Thoracic aorta (tissue), 2 donors: ENCODE measurements at regions not wholly inside any gene's neighbourhood (a gene's known extent, or its start where the extent isn't known, plus 50 kb on each side); places are given as distances from the start of the nearest gene placed in this dataset.

Experiments used
- ATAC-seq: fragments of 150-250 bp; one replicate; pipeline ENCODE4 v1.8.0; 2017; ENCODE audit warnings: low read depth; ENCODE audit not compliant: insufficient number of reproducible peaks, low FRiP score
- DNase-seq: peaks from one replicate; pipeline ENCODE4 v3.0.0-alpha.2; 2020; ENCODE audit warnings: low spot score
- H3K27ac ChIP-seq, 2 donors: fragments of 200-600 bp; sonication (generic); 1 replicate in 1 of 2; 2 replicates in 1 of 2; pipeline ENCODE4 v1.5.1; 2016; ENCODE audit warnings: mild to moderate bottlenecking in 2 of 2, moderate library complexity in 2 of 2
- H3K27me3 ChIP-seq: fragments of 200-600 bp; sonication (generic); replicated peaks from 2 replicates; pipeline ENCODE4 v1.6.0; 2016; ENCODE audit warnings: mild to moderate bottlenecking; ENCODE audit not compliant: insufficient read depth
- H3K36me3 ChIP-seq: fragments of 200-600 bp; sonication (generic); one replicate; pipeline ENCODE4 v1.5.1; 2016
- H3K4me1 ChIP-seq, 2 donors: fragments of 200-600 bp; sonication (generic); 1 replicate in 1 of 2; 2 replicates in 1 of 2; pipeline versions ENCODE4 v1.5.1 to v1.6.0; 2016; ENCODE audit warnings: low read depth in 2 of 2, mild to moderate bottlenecking in 1 of 2; ENCODE audit not compliant: control insufficient read depth in 1 of 2
- H3K4me3 ChIP-seq: fragments of 200-600 bp; sonication (generic); 2 replicates; pipeline ENCODE4 v1.5.1; 2016; ENCODE audit warnings: mild to moderate bottlenecking
- H3K9me3 ChIP-seq: fragments of 200-600 bp; sonication (generic); 2 replicates; pipeline ENCODE4 v1.5.1; 2016
- TF ChIP-seq, protein P1 (sequence below): fragments of 200-600 bp; sonication (generic); IDR thresholded peaks from one replicate; pipeline ENCODE4 v1.5.1; 2019; ENCODE audit warnings: antibody characterized with exemption

- TF ChIP-seq, protein P1, sequence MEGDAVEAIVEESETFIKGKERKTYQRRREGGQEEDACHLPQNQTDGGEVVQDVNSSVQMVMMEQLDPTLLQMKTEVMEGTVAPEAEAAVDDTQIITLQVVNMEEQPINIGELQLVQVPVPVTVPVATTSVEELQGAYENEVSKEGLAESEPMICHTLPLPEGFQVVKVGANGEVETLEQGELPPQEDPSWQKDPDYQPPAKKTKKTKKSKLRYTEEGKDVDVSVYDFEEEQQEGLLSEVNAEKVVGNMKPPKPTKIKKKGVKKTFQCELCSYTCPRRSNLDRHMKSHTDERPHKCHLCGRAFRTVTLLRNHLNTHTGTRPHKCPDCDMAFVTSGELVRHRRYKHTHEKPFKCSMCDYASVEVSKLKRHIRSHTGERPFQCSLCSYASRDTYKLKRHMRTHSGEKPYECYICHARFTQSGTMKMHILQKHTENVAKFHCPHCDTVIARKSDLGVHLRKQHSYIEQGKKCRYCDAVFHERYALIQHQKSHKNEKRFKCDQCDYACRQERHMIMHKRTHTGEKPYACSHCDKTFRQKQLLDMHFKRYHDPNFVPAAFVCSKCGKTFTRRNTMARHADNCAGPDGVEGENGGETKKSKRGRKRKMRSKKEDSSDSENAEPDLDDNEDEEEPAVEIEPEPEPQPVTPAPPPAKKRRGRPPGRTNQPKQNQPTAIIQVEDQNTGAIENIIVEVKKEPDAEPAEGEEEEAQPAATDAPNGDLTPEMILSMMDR = no peak
- Histone ChIP-seq H3K4me1 (no peaks in the 10 kb centered on the region), H3K27ac (no peak overlapping the region), H3K4me3 (no peak overlapping the region), H3K36me3 (no peaks in the 10 kb centered on the region), H3K27me3 (no peaks in the 10 kb centered on the region), H3K9me3 (no peaks in the 10 kb centered on the region)
- DNase-seq (no peak), ATAC-seq (no peak)
These were observed 89.9 kb downstream of the TSEN15 start for GRCh38 chr1:184141361-184141880.

DNA sequence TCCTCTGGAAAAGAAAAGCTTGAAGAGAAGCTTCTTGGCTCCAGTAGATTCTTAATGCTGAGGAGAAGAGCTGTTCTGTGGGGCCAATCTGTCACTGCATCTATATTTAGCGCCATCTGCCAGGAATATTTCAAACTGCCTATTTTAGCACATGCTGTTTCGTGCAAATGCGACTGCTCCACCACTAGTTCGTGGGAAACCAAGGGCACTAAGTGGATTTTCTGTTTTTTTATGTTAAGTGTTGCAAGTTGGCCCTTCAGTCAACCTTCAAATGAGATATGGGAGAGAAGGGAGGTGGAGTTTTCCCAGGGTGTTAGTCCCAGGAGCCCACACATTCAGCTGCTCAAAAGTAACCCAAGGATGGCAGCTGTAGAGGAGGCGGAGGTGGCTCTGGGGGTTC is 91.9 kb downstream of the TSEN15 start:
- no peaks in the 10 kb centered on the region for H3K9me3 ChIP-seq
- H3K27me3 ChIP-seq = no peaks in the 10 kb centered on the region
- TF ChIP-seq, protein P1 = no peak
- H3K4me1 ChIP-seq = no peaks in the 10 kb centered on the region
- no peak overlapping the region for H3K4me3 ChIP-seq
- no peak overlapping the region for H3K27ac ChIP-seq
- no peaks in the 10 kb centered on the region for H3K36me3 ChIP-seq
- ATAC-seq (no peak), DNase-seq (no peak)

DNA sequence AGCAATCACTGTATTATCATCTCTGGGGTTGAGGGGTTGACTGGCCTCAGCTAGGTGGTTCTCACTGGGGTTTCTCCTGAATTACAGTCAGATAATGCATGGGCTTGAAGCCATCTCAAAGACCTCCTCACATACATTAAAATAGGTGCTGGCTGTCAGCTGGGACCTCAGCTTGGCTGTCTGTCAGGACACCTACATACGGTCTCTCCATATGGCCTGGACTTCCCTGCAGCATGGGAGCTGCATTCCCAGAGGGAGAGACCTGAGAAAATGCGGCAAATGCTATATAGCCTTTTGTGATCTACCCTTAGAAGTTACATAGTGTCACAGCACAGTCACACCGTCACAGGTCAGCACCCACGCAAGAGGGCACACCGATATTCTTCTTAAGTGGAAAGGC is 93.6 kb downstream of the TSEN15 start:
- TF ChIP-seq, protein P1 = no peak
- Histone ChIP-seq H3K27me3 (no peaks in the 10 kb centered on the region), H3K4me1 (no peaks in the 10 kb centered on the region), H3K27ac (no peak overlapping the region), H3K4me3 (no peak overlapping the region), H3K9me3 (no peaks in the 10 kb centered on the region), H3K36me3 (no peaks in the 10 kb centered on the region)
- no peak for ATAC-seq
- DNase-seq = no peak

GRCh38 chr1:184146202-184146601 is 94.7 kb downstream of the TSEN15 start:
- no peak overlapping the region for H3K27ac ChIP-seq

GRCh38 chr1:184150776-184151531 is 99.4 kb downstream of the TSEN15 start:
- ATAC-seq = no peak
- Histone ChIP-seq H3K4me3 (no peak overlapping the region), H3K9me3 (no peaks in the 10 kb centered on the region), H3K4me1 (peaks cover 17 to 21% of the 10 kb centered on the region in 2 donors), H3K27ac (no peak overlapping the region), H3K36me3 (no peaks in the 10 kb centered on the region), H3K27me3 (no peaks in the 10 kb centered on the region)
- TF ChIP-seq, protein P1 = no peak
- DNase-seq = no peak

More at GRCh38 chr1:184146202-184146601, 94.7 kb downstream of the TSEN15 start:
- no peaks in the 10 kb centered on the region for H3K27me3 ChIP-seq
- H3K4me3 ChIP-seq = no peak overlapping the region
- no peaks in the 10 kb centered on the region for H3K9me3 ChIP-seq
- TF ChIP-seq, protein P1 = no peak
- ATAC-seq (no peak), DNase-seq (no peak)
- H3K4me1 ChIP-seq = peaks cover 6 to 7% of the 10 kb centered on the region in 2 donors
- H3K36me3 ChIP-seq = no peaks in the 10 kb centered on the region
